ENCODE measurements at regions not wholly inside any gene's neighbourhood (a gene's known extent, or its start where the extent isn't known, plus 50 kb on each side); places are given as distances from the start of the nearest gene placed in this dataset.
"Not testable (repeated sequence)": the region's sequence is repeated elsewhere in the genome, so short reads cannot be mapped to it uniquely, and the experiment has no call there.

GRCh38 chr4:162770761-162771490 lies 395.8 kb downstream of the NAF1 start:
- H3K27me3 ChIP-seq (ENCODE audit: control insufficient read depth, insufficient read depth, low read length), result no peaks in the 10 kb centered on the region
- H3K4me3 ChIP-seq (replicated peaks in 1 of 4; ENCODE audit: control extremely low read depth in 1 of 4, insufficient read depth in 1 of 4, low read depth in 3 of 4, low read length in 4 of 4), result no peak overlapping the region
- no peak overlapping the region for H2AFZ ChIP-seq (ENCODE audit: low read length)
- no peak overlapping the region for H3K9ac ChIP-seq (ENCODE audit: insufficient read depth, low read length)
- H3K27ac ChIP-seq (ENCODE audit: insufficient read depth, low read length), result no peak overlapping the region
- no peaks in the 10 kb centered on the region for H3K9me3 ChIP-seq (ENCODE audit: control insufficient read depth, insufficient read depth, low read depth, low read length)
- TF ChIP-seq CTCF (conservative IDR thresholded peaks at IDR 0.05 in 1 of 2, IDR thresholded peaks at IDR 0.05 in 1 of 2; ENCODE audit: low read depth in 1 of 2, low read length in 2 of 2) (no peak), EZH2 (IDR thresholded peaks at IDR 0.05; ENCODE audit: low read length, missing control alignments) (no peak)
- no peaks in the 10 kb centered on the region for H3K4me1 ChIP-seq (ENCODE audit: control insufficient read depth, extremely low read depth, insufficient read depth, low read length)
- no peak for DNase-seq (ENCODE audit: low read depth in 2 of 2)
- no peaks in the 10 kb centered on the region for H3K36me3 ChIP-seq (ENCODE audit: control insufficient read depth, insufficient read depth, low read length)
- H3K79me2 ChIP-seq (ENCODE audit: control insufficient read depth, insufficient read depth, low read length), result no peaks in the 10 kb centered on the region
- no peak overlapping the region for H3K4me2 ChIP-seq (ENCODE audit: extremely low read depth, insufficient read depth, low read length)
- H4K20me1 ChIP-seq (ENCODE audit: control insufficient read depth, extremely low read depth, insufficient read depth, low read length), result no peaks in the 10 kb centered on the region

- H2AFZ ChIP-seq (ENCODE audit: low read length), result no peak overlapping the region
These were observed 399.6 kb downstream of the NAF1 start for GRCh38 chr4:162767083-162767482.

GRCh38 chr4:162761965-162762364 lies 404.7 kb downstream of the NAF1 start:
- Histone ChIP-seq H3K9ac (ENCODE audit: insufficient read depth, low read length) (no peak overlapping the region), H3K36me3 (ENCODE audit: control insufficient read depth, insufficient read depth, low read length) (no peaks in the 10 kb centered on the region), H3K27ac (ENCODE audit: insufficient read depth, low read length) (no peak overlapping the region), H3K4me2 (ENCODE audit: extremely low read depth, insufficient read depth, low read length) (no peak overlapping the region), H3K4me1 (ENCODE audit: control insufficient read depth, extremely low read depth, insufficient read depth, low read length) (no peaks in the 10 kb centered on the region), H3K27me3 (ENCODE audit: control insufficient read depth, insufficient read depth, low read length) (no peaks in the 10 kb centered on the region), H3K4me3 (replicated peaks in 1 of 4; ENCODE audit: control extremely low read depth in 1 of 4, insufficient read depth in 1 of 4, low read depth in 3 of 4, low read length in 4 of 4) (no peak overlapping the region), H3K79me2 (ENCODE audit: control insufficient read depth, insufficient read depth, low read length) (no peaks in the 10 kb centered on the region), H4K20me1 (ENCODE audit: control insufficient read depth, extremely low read depth, insufficient read depth, low read length) (no peaks in the 10 kb centered on the region), H3K9me3 (ENCODE audit: control insufficient read depth, insufficient read depth, low read depth, low read length) (no peaks in the 10 kb centered on the region), H2AFZ (ENCODE audit: low read length) (no peak overlapping the region)
- TF ChIP-seq EZH2 (IDR thresholded peaks at IDR 0.05; ENCODE audit: low read length, missing control alignments) (no peak), CTCF (conservative IDR thresholded peaks at IDR 0.05 in 1 of 2, IDR thresholded peaks at IDR 0.05 in 1 of 2; ENCODE audit: low read depth in 1 of 2, low read length in 2 of 2) (no peak)
- DNase-seq (ENCODE audit: low read depth in 2 of 2), result no peak

More at GRCh38 chr4:162767083-162767482, 399.6 kb downstream of the NAF1 start:
- TF ChIP-seq CTCF (conservative IDR thresholded peaks at IDR 0.05 in 1 of 2, IDR thresholded peaks at IDR 0.05 in 1 of 2; ENCODE audit: low read depth in 1 of 2, low read length in 2 of 2), result no peak
- no peak for TF ChIP-seq EZH2 (IDR thresholded peaks at IDR 0.05; ENCODE audit: low read length, missing control alignments)
- no peaks in the 10 kb centered on the region for H4K20me1 ChIP-seq (ENCODE audit: control insufficient read depth, extremely low read depth, insufficient read depth, low read length)
- no peaks in the 10 kb centered on the region for H3K9me3 ChIP-seq (ENCODE audit: control insufficient read depth, insufficient read depth, low read depth, low read length)
- DNase-seq (ENCODE audit: low read depth in 2 of 2), result no peak
- no peak overlapping the region for H3K4me2 ChIP-seq (ENCODE audit: extremely low read depth, insufficient read depth, low read length)
- H3K36me3 ChIP-seq (ENCODE audit: control insufficient read depth, insufficient read depth, low read length), result no peaks in the 10 kb centered on the region
- no peaks in the 10 kb centered on the region for H3K4me1 ChIP-seq (ENCODE audit: control insufficient read depth, extremely low read depth, insufficient read depth, low read length)
- no peaks in the 10 kb centered on the region for H3K79me2 ChIP-seq (ENCODE audit: control insufficient read depth, insufficient read depth, low read length)
- H3K9ac ChIP-seq (ENCODE audit: insufficient read depth, low read length), result no peak overlapping the region
- H3K27me3 ChIP-seq (ENCODE audit: control insufficient read depth, insufficient read depth, low read length), result no peaks in the 10 kb centered on the region
- H3K4me3 ChIP-seq (replicated peaks in 1 of 4; ENCODE audit: control extremely low read depth in 1 of 4, insufficient read depth in 1 of 4, low read depth in 3 of 4, low read length in 4 of 4), result no peak overlapping the region
- H3K27ac ChIP-seq (ENCODE audit: insufficient read depth, low read length), result no peak overlapping the region

GRCh38 chr4:162740228-162740627 lies 426.5 kb downstream of the NAF1 start:
- DNase-seq (ENCODE audit: low read depth in 2 of 2); H3K36me3 ChIP-seq (ENCODE audit: control insufficient read depth, insufficient read depth, low read length); H3K9me3 ChIP-seq (ENCODE audit: control insufficient read depth, insufficient read depth, low read depth, low read length); H3K27ac ChIP-seq (ENCODE audit: insufficient read depth, low read length); H3K27me3 ChIP-seq (ENCODE audit: control insufficient read depth, insufficient read depth, low read length); H3K4me3 ChIP-seq (replicated peaks in 1 of 4; ENCODE audit: control extremely low read depth in 1 of 4, insufficient read depth in 1 of 4, low read depth in 3 of 4, low read length in 4 of 4); H3K4me1 ChIP-seq (ENCODE audit: control insufficient read depth, extremely low read depth, insufficient read depth, low read length); H3K4me2 ChIP-seq (ENCODE audit: extremely low read depth, insufficient read depth, low read length); H3K79me2 ChIP-seq (ENCODE audit: control insufficient read depth, insufficient read depth, low read length); H2AFZ ChIP-seq (ENCODE audit: low read length); H4K20me1 ChIP-seq (ENCODE audit: control insufficient read depth, extremely low read depth, insufficient read depth, low read length); H3K9ac ChIP-seq (ENCODE audit: insufficient read depth, low read length): not testable (repeated sequence)

- H3K27me3 ChIP-seq (ENCODE audit: control insufficient read depth, insufficient read depth, low read length); H3K4me1 ChIP-seq (ENCODE audit: control insufficient read depth, extremely low read depth, insufficient read depth, low read length); H3K9ac ChIP-seq (ENCODE audit: insufficient read depth, low read length); H4K20me1 ChIP-seq (ENCODE audit: control insufficient read depth, extremely low read depth, insufficient read depth, low read length); H3K9me3 ChIP-seq (ENCODE audit: control insufficient read depth, insufficient read depth, low read depth, low read length); DNase-seq (ENCODE audit: low read depth in 2 of 2); H3K36me3 ChIP-seq (ENCODE audit: control insufficient read depth, insufficient read depth, low read length); H2AFZ ChIP-seq (ENCODE audit: low read length); H3K4me3 ChIP-seq (replicated peaks in 1 of 4; ENCODE audit: control extremely low read depth in 1 of 4, insufficient read depth in 1 of 4, low read depth in 3 of 4, low read length in 4 of 4); H3K4me2 ChIP-seq (ENCODE audit: extremely low read depth, insufficient read depth, low read length); H3K79me2 ChIP-seq (ENCODE audit: control insufficient read depth, insufficient read depth, low read length); H3K27ac ChIP-seq (ENCODE audit: insufficient read depth, low read length): not testable (repeated sequence)
These were observed 427.1 kb downstream of the NAF1 start for GRCh38 chr4:162739596-162739995.
